Islet of Langerhans (tissue), 1 donor: ENCODE measurements at regions not wholly inside any gene's neighbourhood (a gene's known extent, or its start where the extent isn't known, plus 50 kb on each side); places are given as distances from the start of the nearest gene placed in this dataset.

Experiments
- FAIRE-seq: peaks from one replicate; lab custom pipeline; 2011; peaks lifted over from hg19 to GRCh38; lab: Jason Lieb, UNC

- FAIRE-seq, result no peak
Observed at GRCh38 chrX:39144956-39145355, 343.7 kb downstream of the MID1IP1 start.

DNA sequence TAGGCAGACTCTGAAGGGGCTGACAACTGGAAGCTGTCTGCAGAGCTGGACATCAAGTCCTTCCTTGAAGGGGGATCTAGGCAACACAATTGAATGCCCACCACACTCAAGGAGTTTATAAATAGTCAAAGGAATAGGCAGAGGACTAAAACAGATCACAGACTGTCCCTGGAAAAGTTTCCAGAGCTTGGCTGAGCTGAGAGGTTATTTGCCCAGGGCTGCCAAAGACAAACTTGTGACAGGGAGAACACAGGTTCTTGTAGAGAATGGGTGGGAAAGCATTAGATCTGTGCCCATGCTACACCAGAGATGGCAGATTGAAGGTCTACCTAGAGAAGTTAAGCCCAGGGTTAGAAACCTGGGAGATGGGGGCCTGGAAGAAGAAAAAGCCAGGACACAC is 344.6 kb downstream of the MID1IP1 start:
- FAIRE-seq, result no peak

- FAIRE-seq, result no peak
Observed at GRCh38 chrX:39149761-39150160, 348.5 kb downstream of the MID1IP1 start.

- no peak for FAIRE-seq
Observed at GRCh38 chrX:39150220-39150619, 349.0 kb downstream of the MID1IP1 start.

DNA sequence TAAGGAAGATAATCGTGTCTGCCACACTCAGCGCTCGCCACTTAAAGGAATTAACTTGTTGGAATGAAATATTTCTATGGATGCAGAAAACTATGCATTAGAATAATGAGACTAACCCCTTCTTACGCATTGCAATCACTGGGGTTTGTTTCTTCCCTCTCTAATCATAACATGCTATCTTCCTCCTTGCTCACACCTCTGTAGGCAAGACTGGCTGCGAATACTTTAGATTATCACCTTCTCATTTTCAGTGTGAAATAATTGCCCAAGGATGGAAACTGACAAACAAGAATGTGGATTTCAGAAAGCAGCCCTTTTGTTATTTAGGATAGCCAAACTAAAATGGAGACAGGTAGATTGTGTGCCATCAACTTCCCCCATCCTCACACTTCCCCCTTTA is 349.4 kb downstream of the MID1IP1 start:
- no peak for FAIRE-seq

DNA sequence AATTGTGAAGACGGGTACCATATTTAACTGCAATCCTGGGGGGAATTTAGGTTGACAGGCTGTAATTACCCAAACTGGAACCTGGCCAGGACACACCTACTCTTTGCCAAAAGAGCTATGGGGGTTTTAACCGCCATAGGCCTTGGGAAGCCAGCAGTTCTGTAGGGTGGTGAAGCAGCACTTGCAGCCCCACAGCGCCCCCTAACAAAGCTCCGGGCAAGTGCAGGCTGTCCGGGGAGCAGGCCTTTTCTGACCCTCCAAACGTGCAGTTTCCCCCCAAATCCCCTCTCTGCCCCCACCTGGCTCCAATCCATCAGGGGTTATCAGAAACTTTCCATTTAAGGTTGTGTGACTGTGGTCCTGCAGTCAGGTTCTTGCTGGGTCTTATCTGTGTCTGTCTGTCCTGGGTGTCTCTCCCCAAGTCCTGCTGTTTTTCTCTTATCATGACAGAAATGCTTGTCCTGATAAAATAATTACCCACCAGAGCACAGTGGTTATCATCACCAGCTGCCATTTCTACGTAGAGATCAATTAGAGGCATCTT is 350.9 kb downstream of the MID1IP1 start:
- FAIRE-seq, result no peak

- FAIRE-seq, result no peak
Observed at GRCh38 chrX:39156051-39156450, 354.8 kb downstream of the MID1IP1 start.

GRCh38 chrX:39157006-39157405 is 355.7 kb downstream of the MID1IP1 start:
- FAIRE-seq, result peak; percentile 24

GRCh38 chrX:39157796-39158195 is 356.5 kb downstream of the MID1IP1 start:
- no peak for FAIRE-seq

DNA sequence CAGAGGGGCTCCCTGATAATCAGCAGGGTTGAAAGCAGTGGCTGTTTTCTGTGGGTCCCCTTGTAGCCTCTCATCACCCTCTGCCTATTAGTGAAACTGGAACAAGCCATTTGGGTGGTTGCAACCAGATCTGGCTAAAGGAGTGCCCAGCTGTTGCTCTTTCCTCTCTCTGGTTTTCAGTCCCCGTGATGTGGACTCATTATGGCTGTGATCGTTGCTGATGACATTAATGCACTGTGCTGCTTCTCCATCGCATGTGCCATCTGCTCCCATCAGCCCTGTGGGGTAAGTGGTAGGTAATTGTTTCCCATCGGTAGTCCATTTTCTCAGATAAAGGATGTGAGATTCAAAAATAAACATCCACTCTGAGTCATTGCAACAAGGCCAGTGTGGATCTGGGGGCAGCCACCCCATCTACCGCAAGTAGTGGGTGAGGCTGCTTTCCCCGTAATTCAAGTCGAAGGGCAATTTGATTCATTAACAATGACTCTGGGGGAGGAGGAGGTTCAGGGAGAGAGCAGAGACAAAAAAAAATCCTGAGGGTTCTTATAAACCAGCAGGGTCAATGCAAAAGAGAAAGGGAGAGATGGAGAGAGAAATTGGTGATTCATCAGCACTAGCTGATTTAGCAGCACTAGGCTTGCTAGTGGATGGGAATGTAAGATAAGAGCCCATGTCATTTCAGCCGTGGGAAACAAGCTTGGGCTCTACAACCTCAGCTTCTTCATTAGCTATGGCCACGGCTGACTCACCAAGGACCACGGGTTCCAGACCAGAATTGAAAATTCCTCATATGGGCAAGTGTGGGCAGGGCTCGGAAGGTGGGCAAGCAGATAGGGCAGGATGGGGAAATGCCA is 357.8 kb downstream of the MID1IP1 start:
- FAIRE-seq, result peak; percentile 89

- no peak for FAIRE-seq
Observed at GRCh38 chrX:39159921-39160507, 358.8 kb downstream of the MID1IP1 start.

- FAIRE-seq, result peak; percentile 51
Observed at GRCh38 chrX:39161611-39162255, 360.5 kb downstream of the MID1IP1 start.

DNA sequence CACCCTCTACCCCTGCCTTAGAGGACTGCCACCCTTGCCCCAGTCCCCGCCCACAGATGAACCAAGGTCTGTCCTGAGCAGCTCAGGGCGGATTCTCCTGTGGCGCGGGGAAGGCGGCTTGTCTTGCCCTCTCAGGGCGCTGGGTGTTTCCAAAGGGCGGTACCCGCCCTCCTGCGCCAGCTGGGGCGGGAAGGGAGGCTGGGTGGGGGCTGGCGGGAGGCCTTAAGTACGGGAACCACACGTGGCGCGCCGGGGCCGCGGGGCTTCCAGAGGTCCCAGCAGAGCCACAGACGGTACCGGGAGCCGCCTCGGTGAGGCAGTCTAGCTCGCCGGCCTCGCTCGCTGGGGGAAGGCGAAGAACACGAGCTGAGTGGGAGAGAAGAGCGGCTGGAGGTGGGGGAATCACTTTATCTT is 361.1 kb downstream of the MID1IP1 start:
- no peak for FAIRE-seq

DNA sequence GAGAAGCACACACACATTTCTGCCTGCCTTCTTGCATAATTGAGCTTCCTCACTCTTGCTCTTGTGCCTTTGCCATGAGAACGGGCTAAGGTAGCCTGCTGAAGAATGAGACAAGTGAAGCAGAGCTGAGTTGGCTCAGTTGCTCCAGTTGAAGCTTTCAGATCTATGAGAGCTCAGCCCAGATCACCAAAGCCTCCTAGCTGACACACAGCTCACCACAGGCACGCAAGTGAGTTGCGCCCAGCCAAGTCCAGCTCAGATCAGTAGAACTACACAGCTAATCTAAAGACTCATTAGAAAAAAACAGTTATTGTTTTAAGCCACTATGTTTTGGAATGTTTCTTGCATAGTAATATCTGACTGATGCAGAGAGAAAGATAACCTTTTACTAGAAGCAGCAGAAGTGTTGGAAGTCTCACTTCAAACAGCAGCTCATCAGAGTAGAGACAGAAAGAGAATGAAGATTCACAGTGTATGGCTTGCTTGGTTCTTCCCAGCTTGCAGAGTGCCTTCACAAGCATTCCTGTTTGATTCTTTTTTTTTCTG is 362.4 kb downstream of the MID1IP1 start:
- FAIRE-seq, result no peak

GRCh38 chrX:39164212-39164611 is 363.0 kb downstream of the MID1IP1 start:
- no peak for FAIRE-seq

- no peak for FAIRE-seq
Observed at GRCh38 chrX:39165185-39165584, 363.9 kb downstream of the MID1IP1 start.

DNA sequence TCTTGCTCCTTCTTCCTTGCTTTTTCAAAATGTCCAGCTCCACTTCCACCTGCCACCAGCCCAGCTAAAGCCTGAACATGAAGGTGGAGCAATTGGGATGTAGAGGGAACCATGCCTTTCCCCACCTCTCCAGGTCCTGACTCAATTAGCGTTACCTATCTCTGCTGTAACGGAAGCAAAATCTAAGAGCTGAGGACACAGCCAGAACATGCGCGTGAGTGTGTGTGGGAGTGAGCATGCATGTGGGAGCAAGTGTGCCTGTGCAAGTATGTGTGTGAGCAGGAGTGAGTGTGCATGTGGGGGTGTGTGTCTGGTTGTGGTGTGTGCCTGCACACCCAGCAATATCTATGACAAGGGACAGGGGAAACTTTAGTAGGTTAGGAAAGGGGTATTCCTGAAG is 364.5 kb downstream of the MID1IP1 start:
- FAIRE-seq, result no peak

DNA sequence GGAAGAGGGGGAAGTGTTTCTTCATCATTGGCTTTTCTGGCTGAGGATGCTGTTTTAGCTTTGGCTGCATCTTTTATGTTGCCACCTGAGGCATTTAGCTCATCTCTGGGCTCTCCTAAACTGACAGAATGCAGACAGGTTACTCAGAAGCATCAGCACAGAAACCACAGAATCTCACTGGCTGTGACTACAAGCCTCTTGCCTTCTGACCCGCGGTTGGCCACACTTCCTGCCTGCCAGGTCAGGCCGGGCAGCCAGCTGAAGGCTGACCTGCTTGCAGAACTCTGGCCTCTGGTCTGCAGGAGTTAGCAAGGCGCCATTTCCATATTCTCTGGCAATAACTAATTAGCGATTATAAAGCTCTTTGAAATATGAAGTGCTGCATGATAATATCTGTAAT is 366.5 kb downstream of the MID1IP1 start:
- FAIRE-seq, result no peak

- no peak for FAIRE-seq
Observed at GRCh38 chrX:39168609-39169008, 367.4 kb downstream of the MID1IP1 start.

DNA sequence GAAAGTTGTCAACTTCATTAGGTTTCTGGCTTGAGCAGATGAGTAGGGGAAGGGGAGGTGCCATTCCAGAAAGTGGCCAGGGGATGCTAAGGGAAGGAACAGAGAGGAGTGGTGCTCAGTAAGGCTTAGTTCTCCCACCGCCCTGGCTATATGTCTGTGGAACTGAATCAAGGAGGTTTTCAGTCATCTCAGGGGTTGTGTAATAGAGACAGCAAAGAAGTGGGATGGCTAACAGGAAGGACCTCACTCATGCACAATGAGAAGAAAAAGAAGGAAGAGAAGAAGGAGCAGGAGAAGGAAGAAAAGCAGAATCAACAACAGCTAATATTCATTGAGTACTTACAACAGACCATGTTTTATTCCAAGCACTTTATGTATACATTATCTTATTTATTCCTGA is 368.7 kb downstream of the MID1IP1 start:
- FAIRE-seq, result no peak

DNA sequence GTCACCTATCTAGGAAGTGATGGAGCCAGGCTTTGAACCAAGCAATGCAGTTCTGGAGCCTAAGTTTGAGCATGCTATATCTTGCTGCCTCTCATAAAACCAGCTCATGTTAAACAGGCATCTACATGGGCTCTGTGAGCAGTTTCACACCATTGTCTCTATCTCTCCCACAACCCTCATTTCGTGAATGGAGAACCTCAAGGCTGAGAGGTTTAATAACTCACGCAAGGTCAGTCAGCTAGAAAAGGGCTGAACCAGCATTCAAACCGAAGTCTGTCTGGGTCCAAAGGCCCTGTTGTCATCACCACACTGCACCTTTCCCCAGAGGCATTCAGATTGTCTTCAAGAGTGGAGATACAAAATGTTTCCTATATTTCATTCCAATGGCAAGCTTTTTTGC is 369.2 kb downstream of the MID1IP1 start:
- FAIRE-seq, result no peak

GRCh38 chrX:39171686-39172085 is 370.4 kb downstream of the MID1IP1 start:
- no peak for FAIRE-seq

GRCh38 chrX:39174241-39174771 is 373.0 kb downstream of the MID1IP1 start:
- no peak for FAIRE-seq
